Gastrocnemius medialis (tissue), 4 donors: ENCODE measurements at regions not wholly inside any gene's neighbourhood (a gene's known extent, or its start where the extent isn't known, plus 50 kb on each side); places are given as distances from the start of the nearest gene placed in this dataset.

ENCODE experiments used
- ATAC-seq, 2 donors: fragments of 150-250 bp; one replicate each; pipeline ENCODE4 v1.9.1; 2016
- DNase-seq, 2 donors: peaks; one replicate each; pipeline ENCODE4 v3.0.0-alpha.2; 2019
- H3K27ac ChIP-seq, 4 donors: fragments of 200-600 bp; sonication (generic); 1 replicate in 1 of 4; 2 replicates in 3 of 4; pipeline ENCODE4 v1.5.1; 2016 to 2018; ENCODE audit warnings: mild to moderate bottlenecking in 2 of 4, moderate library complexity in 1 of 4
- H3K27me3 ChIP-seq, 3 donors: fragments of 200-600 bp; sonication (generic) in 2 of 3; 1 replicate in 1 of 3; 2 replicates in 2 of 3; pipeline versions ENCODE4 v1.5.1 to v1.6.0; 2016 to 2019; ENCODE audit warnings: mild to moderate bottlenecking in 1 of 3, moderate library complexity in 1 of 3
- H3K36me3 ChIP-seq, 2 donors: fragments of 200-600 bp; sonication (generic) in 1 of 2; one replicate each; pipeline ENCODE4 v1.5.1; 2017 to 2018
- H3K4me1 ChIP-seq, 2 donors: fragments of 200-600 bp; sonication (generic) in 1 of 2; one replicate each; pipeline ENCODE4 v1.5.1; 2016 to 2017; ENCODE audit warnings: mild to moderate bottlenecking in 2 of 2
- H3K4me3 ChIP-seq, 4 donors: fragments of 200-600 bp; sonication (generic) in 3 of 4; 1 replicate in 1 of 4; 2 replicates in 3 of 4; pipeline ENCODE4 v1.5.1; 2016 to 2019; ENCODE audit warnings: mild to moderate bottlenecking in 2 of 4
- H3K9me3 ChIP-seq, 3 donors: fragments of 200-600 bp; sonication (generic) in 2 of 3; 1 replicate in 1 of 3; 2 replicates in 2 of 3; pipeline ENCODE4 v1.5.1; 2016 to 2019
- CTCF ChIP-seq, 5 experiments: fragments of 450-650 bp in 3 of 5; fragments of 200-600 bp in 2 of 5; sonication (generic) in 2 of 5; IDR thresholded peaks in 4 of 5; conservative IDR thresholded peaks in 1 of 5; 1 replicate in 4 of 5; 2 replicates in 1 of 5; pipeline ENCODE4 v1.5.1; 2016 to 2019; ENCODE audit warnings: antibody characterized with exemption in 5 of 5, mild to moderate bottlenecking in 3 of 5, moderate library complexity in 3 of 5
- POLR2A ChIP-seq, 2 donors: fragments of 450-650 bp; IDR thresholded peaks; one replicate each; pipeline ENCODE4 v1.6.1; 2017; ENCODE audit warnings: antibody characterized with exemption in 2 of 2, mild to moderate bottlenecking in 2 of 2, moderate library complexity in 2 of 2
- in situ Hi-C, 4 donors: fragments of 200-750 bp; cut with MboI; loops; one replicate each; pipeline versions ENCODE4 v1.15.0 to v1.8.0; 2017; ENCODE audit warnings: low sequenced_read_pairs in 4 of 4
- intact Hi-C: fragments of 100-400 bp; cut with DNase I; formaldehyde crosslinking; loops from one replicate; pipeline ENCODE4 v1.15.1; 2023; ENCODE audit warnings: low total_unique reads

GRCh38 chr11:33982661-33983060 lies 68.9 kb upstream of the CAPRIN1 start:
- no peaks in the 10 kb centered on the region for H3K9me3 ChIP-seq
- no peaks in the 10 kb centered on the region for H3K4me1 ChIP-seq
- H3K27me3 ChIP-seq, result no peaks in the 10 kb centered on the region
- TF ChIP-seq POLR2A (IDR thresholded peaks at IDR 0.05) (no peak), CTCF (IDR thresholded peaks at IDR 0.05 in 4 of 5, conservative IDR thresholded peaks at IDR 0.05 in 1 of 5) (no peak)
- intact Hi-C loops, result no loop called here
- H3K36me3 ChIP-seq, result no peaks in the 10 kb centered on the region
- ATAC-seq, result no peak
- in situ Hi-C loops, result loop anchor here in 2 of 4 donors (25.0 kb wide), 2 partner anchors 130 to 380 kb away; partner anchors contain the start of genes ABTB2 (in 1 of the 2) and NAT10 (in 1 of the 2)
- H3K4me3 ChIP-seq, result no peak overlapping the region
- H3K27ac ChIP-seq, result no peak overlapping the region
- DNase-seq, result no peak

- Histone ChIP-seq H3K27me3 (no peaks in the 10 kb centered on the region), H3K4me1 (no peaks in the 10 kb centered on the region), H3K36me3 (no peaks in the 10 kb centered on the region), H3K9me3 (no peaks in the 10 kb centered on the region), H3K27ac (no peak overlapping the region), H3K4me3 (no peak overlapping the region)
- in situ Hi-C loops, result loop anchor here in 2 of 4 donors (25.0 kb wide), 2 partner anchors 131 to 381 kb away; partner anchors contain the start of genes ABTB2 (in 1 of the 2) and NAT10 (in 1 of the 2)
- DNase-seq, result no peak
- no peak for TF ChIP-seq CTCF (IDR thresholded peaks at IDR 0.05 in 4 of 5, conservative IDR thresholded peaks at IDR 0.05 in 1 of 5)
- no peak for TF ChIP-seq POLR2A (IDR thresholded peaks at IDR 0.05)
- ATAC-seq, result no peak
- intact Hi-C loops, result no loop called here
Measured at GRCh38 chr11:33980897-33981296, 70.6 kb upstream of the CAPRIN1 start.

GRCh38 chr11:33978376-33978775 lies 73.2 kb upstream of the CAPRIN1 start:
- H3K4me3 ChIP-seq, result no peak overlapping the region
- H3K27me3 ChIP-seq, result no peaks in the 10 kb centered on the region
- no peaks in the 10 kb centered on the region for H3K9me3 ChIP-seq
- intact Hi-C loops (no loop called here), in situ Hi-C loops (loop anchor here in 2 of 4 donors (25.0 kb wide), 2 partner anchors 134 to 384 kb away; partner anchors contain the start of genes ABTB2 (in 1 of the 2) and NAT10 (in 1 of the 2))
- DNase-seq, result no peak
- no peak for ATAC-seq
- no peak for TF ChIP-seq CTCF (IDR thresholded peaks at IDR 0.05 in 4 of 5, conservative IDR thresholded peaks at IDR 0.05 in 1 of 5)
- TF ChIP-seq POLR2A (IDR thresholded peaks at IDR 0.05), result no peak
- H3K36me3 ChIP-seq, result no peaks in the 10 kb centered on the region
- no peaks in the 10 kb centered on the region for H3K4me1 ChIP-seq
- no peak overlapping the region for H3K27ac ChIP-seq

GRCh38 chr11:33977676-33978075 lies 73.9 kb upstream of the CAPRIN1 start:
- DNase-seq (no peak), ATAC-seq (no peak)
- Histone ChIP-seq H3K27me3 (no peaks in the 10 kb centered on the region), H3K4me3 (no peak overlapping the region), H3K27ac (no peak overlapping the region), H3K36me3 (no peaks in the 10 kb centered on the region), H3K4me1 (no peaks in the 10 kb centered on the region), H3K9me3 (no peaks in the 10 kb centered on the region)
- TF ChIP-seq POLR2A (IDR thresholded peaks at IDR 0.05), result no peak
- no peak for TF ChIP-seq CTCF (IDR thresholded peaks at IDR 0.05 in 4 of 5, conservative IDR thresholded peaks at IDR 0.05 in 1 of 5)
- intact Hi-C loops, result no loop called here
- in situ Hi-C loops, result loop anchor here in 2 of 4 donors (25.0 kb wide), 2 partner anchors 135 to 385 kb away; partner anchors contain the start of genes ABTB2 (in 1 of the 2) and NAT10 (in 1 of the 2)
